Gastroesophageal sphincter (tissue), 4 donors: ENCODE measurements at regions not wholly inside any gene's neighbourhood (a gene's known extent, or its start where the extent isn't known, plus 50 kb on each side); places are given as distances from the start of the nearest gene placed in this dataset.

ENCODE experiments used
- ATAC-seq: fragments of 150-250 bp; one replicate; pipeline ENCODE4 v1.9.1; 2016; ENCODE audit warnings: mild to moderate bottlenecking, moderate library complexity
- H3K27ac ChIP-seq, 4 donors: fragments of 200-600 bp; sonication (generic) in 3 of 4; 1 replicate in 3 of 4; 2 replicates in 1 of 4; pipeline ENCODE4 v1.5.1; 2016 to 2019
- H3K27me3 ChIP-seq: fragments of 200-600 bp; sonication (generic); one replicate; pipeline ENCODE4 v1.5.1; 2019
- H3K36me3 ChIP-seq, 2 donors: fragments of 200-600 bp; sonication (generic); one replicate each; pipeline ENCODE4 v1.5.1; 2019; ENCODE audit warnings: control low read depth in 1 of 2
- H3K4me1 ChIP-seq, 3 donors: fragments of 200-600 bp; sonication (generic); 1 replicate in 2 of 3; 2 replicates in 1 of 3; pipeline ENCODE4 v1.5.1; 2016 to 2019; ENCODE audit warnings: control low read depth in 2 of 3
- H3K4me3 ChIP-seq, 2 donors: fragments of 200-600 bp; sonication (generic); one replicate each; pipeline ENCODE4 v1.5.1; 2019; ENCODE audit warnings: mild to moderate bottlenecking in 1 of 2, moderate library complexity in 1 of 2
- H3K9me3 ChIP-seq, 3 donors: fragments of 200-600 bp; sonication (generic); one replicate each; pipeline ENCODE4 v1.5.1; 2017 to 2019; ENCODE audit warnings: control low read depth in 2 of 3
- EP300 ChIP-seq: sonication (generic); formaldehyde crosslinking; IDR thresholded peaks from one replicate; pipeline ENCODE4 v1.6.1; 2017; ENCODE audit warnings: antibody characterized with exemption, mild to moderate bottlenecking
- POLR2A ChIP-seq, 2 donors: fragments of 450-650 bp; IDR thresholded peaks; one replicate each; pipeline ENCODE4 v1.6.1; 2017; ENCODE audit warnings: antibody characterized with exemption in 2 of 2, mild to moderate bottlenecking in 2 of 2, moderate library complexity in 1 of 2
- POLR2AphosphoS5 ChIP-seq: sonication (generic); formaldehyde crosslinking; IDR thresholded peaks from one replicate; pipeline ENCODE4 v1.6.1; 2017; ENCODE audit warnings: antibody characterized with exemption
- WGBS, 2 donors: methylation state at CpG; one replicate each; pipeline ENCODE4 v1.1.5; 2018; ENCODE audit warnings: low coverage in 1 of 2; 5-methylcytosine and 5-hydroxymethylcytosine counted together
- TF ChIP-seq, protein P1 (sequence below), 4 experiments: fragments of 200-600 bp in 2 of 4; fragments of 450-650 bp in 2 of 4; sonication (generic) in 1 of 4; IDR thresholded peaks; one replicate each; pipeline ENCODE4 v1.5.1; 2017 to 2019; ENCODE audit warnings: antibody characterized with exemption in 4 of 4, mild to moderate bottlenecking in 2 of 4, moderate library complexity in 2 of 4

- WGBS, 2 donors: 59 to 73% methylated on average over 3 to 4 of the region's 4 CpGs
- peaks cover 0 to under 1% (median 0%) of the 10 kb centered on the region in 3 donors for H3K9me3 ChIP-seq
- TF ChIP-seq EP300: no peak
- no peak for TF ChIP-seq POLR2A (IDR thresholded peaks at IDR 0.05)
- no peak for TF ChIP-seq POLR2AphosphoS5
- TF ChIP-seq, protein P1, sequence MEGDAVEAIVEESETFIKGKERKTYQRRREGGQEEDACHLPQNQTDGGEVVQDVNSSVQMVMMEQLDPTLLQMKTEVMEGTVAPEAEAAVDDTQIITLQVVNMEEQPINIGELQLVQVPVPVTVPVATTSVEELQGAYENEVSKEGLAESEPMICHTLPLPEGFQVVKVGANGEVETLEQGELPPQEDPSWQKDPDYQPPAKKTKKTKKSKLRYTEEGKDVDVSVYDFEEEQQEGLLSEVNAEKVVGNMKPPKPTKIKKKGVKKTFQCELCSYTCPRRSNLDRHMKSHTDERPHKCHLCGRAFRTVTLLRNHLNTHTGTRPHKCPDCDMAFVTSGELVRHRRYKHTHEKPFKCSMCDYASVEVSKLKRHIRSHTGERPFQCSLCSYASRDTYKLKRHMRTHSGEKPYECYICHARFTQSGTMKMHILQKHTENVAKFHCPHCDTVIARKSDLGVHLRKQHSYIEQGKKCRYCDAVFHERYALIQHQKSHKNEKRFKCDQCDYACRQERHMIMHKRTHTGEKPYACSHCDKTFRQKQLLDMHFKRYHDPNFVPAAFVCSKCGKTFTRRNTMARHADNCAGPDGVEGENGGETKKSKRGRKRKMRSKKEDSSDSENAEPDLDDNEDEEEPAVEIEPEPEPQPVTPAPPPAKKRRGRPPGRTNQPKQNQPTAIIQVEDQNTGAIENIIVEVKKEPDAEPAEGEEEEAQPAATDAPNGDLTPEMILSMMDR (IDR thresholded peaks at IDR 0.05): no peak
- H3K36me3 ChIP-seq: no peaks in the 10 kb centered on the region
- no peak for ATAC-seq
- no peak overlapping the region for H3K4me3 ChIP-seq
- H3K27me3 ChIP-seq: no peaks in the 10 kb centered on the region
- H3K4me1 ChIP-seq: no peaks in the 10 kb centered on the region
- no peak overlapping the region for H3K27ac ChIP-seq
Measured at GRCh38 chr1:222196736-222197135, 351.2 kb downstream of the HHIPL2 start.

DNA sequence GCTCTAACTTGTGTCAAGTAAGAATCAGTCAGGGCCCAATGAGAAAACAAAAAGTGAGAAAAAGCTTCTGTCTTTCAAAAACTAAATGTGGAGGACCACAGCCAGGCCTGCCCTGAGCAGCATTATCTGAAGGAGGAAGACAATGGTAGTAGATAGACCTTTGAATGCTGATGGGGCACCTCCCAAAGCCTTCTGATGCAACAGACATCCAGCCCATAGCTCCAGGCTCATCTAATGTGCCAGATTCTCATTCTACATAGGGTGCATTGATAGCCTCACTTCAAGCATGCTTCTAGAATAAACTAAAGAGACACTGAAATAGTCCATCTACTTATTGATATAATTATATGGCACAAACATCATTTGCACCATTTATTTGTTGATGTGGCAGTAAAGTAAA lies 351.6 kb downstream of the HHIPL2 start:
- Histone ChIP-seq H3K4me3 (no peak overlapping the region), H3K27me3 (no peaks in the 10 kb centered on the region), H3K9me3 (peaks cover 0 to 5% (median 0%) of the 10 kb centered on the region in 3 donors), H3K36me3 (no peaks in the 10 kb centered on the region), H3K27ac (no peak overlapping the region), H3K4me1 (no peaks in the 10 kb centered on the region)
- TF ChIP-seq POLR2AphosphoS5: no peak
- TF ChIP-seq EP300: no peak
- TF ChIP-seq, protein P1 (IDR thresholded peaks at IDR 0.05): no peak
- no peak for TF ChIP-seq POLR2A (IDR thresholded peaks at IDR 0.05)
- ATAC-seq: no peak

- no peak for ATAC-seq
- no peak overlapping the region for H3K27ac ChIP-seq
Measured at GRCh38 chr1:222195857-222196256, 352.0 kb downstream of the HHIPL2 start.

GRCh38 chr1:222189218-222189617 lies 358.7 kb downstream of the HHIPL2 start:
- WGBS, 2 donors: 0 to 36% methylated on average over 1 of the region's 1 CpG
- Histone ChIP-seq H3K9me3 (peaks cover 0 to 11% (median 0%) of the 10 kb centered on the region in 3 donors), H3K27me3 (no peaks in the 10 kb centered on the region), H3K36me3 (no peaks in the 10 kb centered on the region), H3K27ac (no peak overlapping the region), H3K4me1 (no peaks in the 10 kb centered on the region), H3K4me3 (no peak overlapping the region)
- ATAC-seq: no peak
- TF ChIP-seq, protein P1 (IDR thresholded peaks at IDR 0.05): no peak
- TF ChIP-seq POLR2A (IDR thresholded peaks at IDR 0.05) (no peak), POLR2AphosphoS5 (no peak), EP300 (no peak)

More at GRCh38 chr1:222195857-222196256, 352.0 kb downstream of the HHIPL2 start:
- 75 to 84% methylated on average over 4 of the region's 4 CpGs for WGBS, 2 donors
- TF ChIP-seq POLR2A (IDR thresholded peaks at IDR 0.05): no peak
- TF ChIP-seq, protein P1 (IDR thresholded peaks at IDR 0.05): no peak
- no peak for TF ChIP-seq POLR2AphosphoS5
- no peak for TF ChIP-seq EP300
- Histone ChIP-seq H3K4me1 (no peaks in the 10 kb centered on the region), H3K9me3 (peaks cover 0 to 8% (median 0%) of the 10 kb centered on the region in 3 donors), H3K36me3 (no peaks in the 10 kb centered on the region), H3K4me3 (no peak overlapping the region), H3K27me3 (no peaks in the 10 kb centered on the region)

DNA sequence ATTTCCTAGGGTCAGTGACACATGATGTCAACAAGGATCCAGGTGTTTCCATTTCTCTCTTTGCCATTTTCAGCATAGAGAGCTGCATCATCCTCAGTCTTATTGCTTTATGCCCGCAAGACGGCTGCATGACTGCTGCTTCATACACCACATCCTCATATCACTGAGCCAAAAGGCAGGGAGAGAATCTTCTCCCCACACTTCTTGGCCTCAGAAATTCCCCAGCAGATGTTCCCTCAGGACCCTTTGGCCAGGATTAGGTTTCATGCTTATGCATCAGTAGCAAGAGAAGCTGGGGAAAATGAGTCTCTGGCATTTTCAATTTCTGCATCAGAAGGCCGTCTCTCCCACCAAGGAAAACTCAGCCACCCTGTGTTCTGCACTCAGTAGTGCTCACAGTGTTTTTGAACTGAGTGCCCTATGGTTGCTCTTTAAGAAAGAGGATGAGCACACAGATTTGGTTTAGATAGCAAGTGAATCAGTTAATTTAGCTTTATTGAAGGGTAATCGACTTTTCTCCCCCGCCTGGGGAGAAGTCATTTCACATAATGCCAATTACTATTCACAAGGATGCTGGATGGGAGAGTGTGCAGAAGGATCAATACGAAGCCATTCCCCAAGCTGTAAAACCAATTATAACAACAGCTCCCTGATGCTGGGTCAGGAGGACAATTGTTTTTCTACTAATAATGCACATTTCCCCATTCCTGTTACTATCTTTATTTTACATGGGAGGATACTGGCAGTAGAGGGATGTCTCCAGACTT lies 360.2 kb downstream of the HHIPL2 start:
- no peak for ATAC-seq
- WGBS, 2 donors: 88% methylated on average over 4 to 6 of the region's 6 CpGs
- H3K4me1 ChIP-seq: no peaks in the 10 kb centered on the region
- no peaks in the 10 kb centered on the region for H3K27me3 ChIP-seq
- peaks cover 0 to 11% (median 0%) of the 10 kb centered on the region in 3 donors for H3K9me3 ChIP-seq
- H3K27ac ChIP-seq: no peak overlapping the region
- TF ChIP-seq, protein P1 (IDR thresholded peaks at IDR 0.05): no peak
- no peak for TF ChIP-seq POLR2A (IDR thresholded peaks at IDR 0.05)
- TF ChIP-seq EP300: no peak
- TF ChIP-seq POLR2AphosphoS5: no peak
- no peaks in the 10 kb centered on the region for H3K36me3 ChIP-seq
- H3K4me3 ChIP-seq: no peak overlapping the region
